K562 (cell line): ENCODE measurements at regions not wholly inside any gene's neighbourhood (a gene's known extent, or its start where the extent isn't known, plus 50 kb on each side); places are given as distances from the start of the nearest gene placed in this dataset.

ENCODE experiments used
- AFF1 ChIP-seq, 2 experiments: fragments of 450-650 bp; IDR thresholded peaks; 2 replicates each; pipeline ENCODE4 v1.6.1; 2018; ENCODE audit warnings: mild to moderate bottlenecking in 2 of 2, low read depth in 1 of 2; ENCODE audit not compliant: partially characterized antibody in 2 of 2
- BMI1 ChIP-seq: fragments of 150-350 bp; IDR thresholded peaks from 2 replicates; pipeline ENCODE4 v1.6.1; 2014; ENCODE audit warnings: low read length
- CBFB ChIP-seq: sonication (generic); formaldehyde crosslinking; IDR thresholded peaks from 2 replicates; pipeline ENCODE4 v1.4.0; 2020; ENCODE audit warnings: mild to moderate bottlenecking, missing genetic modification reagents
- CREM ChIP-seq: IDR thresholded peaks from 2 replicates; pipeline ENCODE4 v1.6.1; 2014; ENCODE audit warnings: antibody characterized with exemption, low read depth
- CXXC5 ChIP-seq: fragments of 250-450 bp; sonication (Bioruptor Pico); IDR thresholded peaks from 2 replicates; pipeline ENCODE4 v1.8.0; 2022; ENCODE audit warnings: inconsistent platforms, mild to moderate bottlenecking, moderate library complexity
- DIDO1 ChIP-seq: fragments of 450-650 bp; IDR thresholded peaks from 2 replicates; pipeline ENCODE4 v1.6.1; 2016; ENCODE audit warnings: low read depth, missing biosample characterization, missing genetic modification characterization
- FUS ChIP-seq: fragments of 200-400 bp; formaldehyde crosslinking; optimal IDR thresholded peaks from 2 replicates; pipeline ENCODE3; 2017; ENCODE audit warnings: low read depth, low read length
- LARP7 ChIP-seq: fragments of 450-650 bp; IDR thresholded peaks from 2 replicates; pipeline ENCODE4 v1.6.1; 2016
- MTA3 ChIP-seq: fragments of 450-650 bp; formaldehyde crosslinking; IDR thresholded peaks from 2 replicates; pipeline ENCODE4 v1.6.1; 2017; ENCODE audit warnings: mild to moderate bottlenecking, borderline replicate concordance
- NCOA6 ChIP-seq: fragments of 450-650 bp; IDR thresholded peaks from 2 replicates; pipeline ENCODE4 v1.6.1; 2017; ENCODE audit warnings: mild to moderate bottlenecking
- RBBP5 ChIP-seq: fragments of 200-600 bp; sonication (generic); IDR thresholded peaks from 2 replicates; pipeline ENCODE4 v1.6.1; 2012; ENCODE audit warnings: borderline replicate concordance, mild to moderate bottlenecking, low read length, control low read depth, inconsistent platforms; ENCODE audit not compliant: insufficient read depth, poor library complexity, severe bottlenecking
- SMARCA5 ChIP-seq: fragments of 450-650 bp; IDR thresholded peaks from 2 replicates; pipeline ENCODE4 v1.6.1; 2016
- TARDBP ChIP-seq: fragments of 450-650 bp; IDR thresholded peaks from 2 replicates; pipeline ENCODE4 v1.6.1; 2016
- TEAD2 ChIP-seq: fragments of 450-650 bp; IDR thresholded peaks from 2 replicates; pipeline ENCODE4 v1.6.1; 2016; ENCODE audit warnings: missing genetic modification characterization, control low read depth, missing compliant biosample characterization
- WHSC1 ChIP-seq: IDR thresholded peaks from one replicate; pipeline ENCODE4 v1.6.1; 2012; ENCODE audit warnings: low read length, control low read depth, inconsistent platforms
- ZBTB17 ChIP-seq: fragments of 450-650 bp; formaldehyde crosslinking; IDR thresholded peaks from 2 replicates; pipeline ENCODE4 v1.4.0; 2020; ENCODE audit warnings: mild to moderate bottlenecking
- TF ChIP-seq, protein P1 (sequence below): fragments of 450-650 bp; IDR thresholded peaks from 2 replicates; pipeline ENCODE4 v1.6.1; 2017; ENCODE audit warnings: antibody characterized with exemption
- TF ChIP-seq, protein P2 (sequence below): fragments of 250-450 bp; sonication (Bioruptor Pico); IDR thresholded peaks from 2 replicates; pipeline ENCODE4 v1.5.0; 2021
- TF ChIP-seq, protein P3 (sequence below): fragments of 250-450 bp; sonication (Bioruptor Pico); IDR thresholded peaks from 2 replicates; pipeline ENCODE4 v1.8.0; 2022; ENCODE audit warnings: moderate library complexity, mild to moderate bottlenecking, inconsistent platforms
- TF ChIP-seq, protein P4 (sequence below): sonication (generic); formaldehyde crosslinking; IDR thresholded peaks from 2 replicates; pipeline ENCODE4 v1.8.0; 2022; ENCODE audit warnings: mild to moderate bottlenecking, low read depth, missing genetic modification reagents

DNA sequence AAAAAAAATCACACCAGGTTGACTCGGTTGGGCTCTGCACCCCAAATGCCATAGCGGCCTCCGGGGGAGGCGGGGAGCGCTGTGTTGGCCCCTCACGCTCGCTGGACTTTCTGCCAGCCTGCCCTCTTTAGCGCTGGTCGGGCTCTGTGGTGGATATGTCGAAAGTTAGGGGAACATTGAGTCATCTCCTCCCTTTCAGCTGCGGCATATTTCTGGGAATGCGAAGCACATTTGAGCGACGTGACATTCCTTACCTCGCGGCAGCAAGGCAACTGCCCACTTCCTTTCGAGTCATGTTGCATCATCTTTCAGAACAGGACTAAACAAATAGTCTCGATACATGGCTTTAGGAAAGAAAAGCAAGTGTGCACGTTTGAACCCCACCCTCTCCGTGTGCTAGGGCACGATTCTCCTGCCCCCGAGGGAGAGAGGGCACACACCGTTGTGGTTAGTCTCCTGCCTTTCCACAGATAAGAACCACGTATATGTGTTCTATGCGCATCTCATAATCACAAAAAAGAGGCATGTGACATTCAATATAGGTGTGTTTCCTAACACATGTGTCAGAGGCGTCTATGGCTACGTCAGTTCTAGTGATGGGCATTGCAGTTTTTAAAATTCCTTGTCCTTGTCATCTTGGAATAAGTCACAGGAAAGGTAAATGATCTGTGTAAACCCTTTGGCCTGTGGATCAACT is 105.9 kb upstream of the SLC45A1 start (continued):
- TF ChIP-seq CREM = peak; percentile 30; the same call in 1 of the 2 replicates
- peak; percentile 43; the same call in 1 of the 2 replicates for TF ChIP-seq MTA3
- TF ChIP-seq LARP7 = no peak
- TF ChIP-seq WHSC1 = no peak
- TF ChIP-seq, protein P1, sequence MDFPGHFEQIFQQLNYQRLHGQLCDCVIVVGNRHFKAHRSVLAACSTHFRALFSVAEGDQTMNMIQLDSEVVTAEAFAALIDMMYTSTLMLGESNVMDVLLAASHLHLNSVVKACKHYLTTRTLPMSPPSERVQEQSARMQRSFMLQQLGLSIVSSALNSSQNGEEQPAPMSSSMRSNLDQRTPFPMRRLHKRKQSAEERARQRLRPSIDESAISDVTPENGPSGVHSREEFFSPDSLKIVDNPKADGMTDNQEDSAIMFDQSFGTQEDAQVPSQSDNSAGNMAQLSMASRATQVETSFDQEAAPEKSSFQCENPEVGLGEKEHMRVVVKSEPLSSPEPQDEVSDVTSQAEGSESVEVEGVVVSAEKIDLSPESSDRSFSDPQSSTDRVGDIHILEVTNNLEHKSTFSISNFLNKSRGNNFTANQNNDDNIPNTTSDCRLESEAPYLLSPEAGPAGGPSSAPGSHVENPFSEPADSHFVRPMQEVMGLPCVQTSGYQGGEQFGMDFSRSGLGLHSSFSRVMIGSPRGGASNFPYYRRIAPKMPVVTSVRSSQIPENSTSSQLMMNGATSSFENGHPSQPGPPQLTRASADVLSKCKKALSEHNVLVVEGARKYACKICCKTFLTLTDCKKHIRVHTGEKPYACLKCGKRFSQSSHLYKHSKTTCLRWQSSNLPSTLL = no peak
- no peak for TF ChIP-seq RBBP5
- TF ChIP-seq, protein P2, sequence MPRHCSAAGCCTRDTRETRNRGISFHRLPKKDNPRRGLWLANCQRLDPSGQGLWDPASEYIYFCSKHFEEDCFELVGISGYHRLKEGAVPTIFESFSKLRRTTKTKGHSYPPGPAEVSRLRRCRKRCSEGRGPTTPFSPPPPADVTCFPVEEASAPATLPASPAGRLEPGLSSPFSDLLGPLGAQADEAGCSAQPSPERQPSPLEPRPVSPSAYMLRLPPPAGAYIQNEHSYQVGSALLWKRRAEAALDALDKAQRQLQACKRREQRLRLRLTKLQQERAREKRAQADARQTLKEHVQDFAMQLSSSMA (CRISPR knock-in tag) = no peak
- TF ChIP-seq AFF1 (IDR thresholded peaks at IDR 0.05; ENCODE audit: low read depth in 1 of 2, partially characterized antibody in 2 of 2) = peak in 1 of 2 experiments; percentile 42
- TF ChIP-seq, protein P3, sequence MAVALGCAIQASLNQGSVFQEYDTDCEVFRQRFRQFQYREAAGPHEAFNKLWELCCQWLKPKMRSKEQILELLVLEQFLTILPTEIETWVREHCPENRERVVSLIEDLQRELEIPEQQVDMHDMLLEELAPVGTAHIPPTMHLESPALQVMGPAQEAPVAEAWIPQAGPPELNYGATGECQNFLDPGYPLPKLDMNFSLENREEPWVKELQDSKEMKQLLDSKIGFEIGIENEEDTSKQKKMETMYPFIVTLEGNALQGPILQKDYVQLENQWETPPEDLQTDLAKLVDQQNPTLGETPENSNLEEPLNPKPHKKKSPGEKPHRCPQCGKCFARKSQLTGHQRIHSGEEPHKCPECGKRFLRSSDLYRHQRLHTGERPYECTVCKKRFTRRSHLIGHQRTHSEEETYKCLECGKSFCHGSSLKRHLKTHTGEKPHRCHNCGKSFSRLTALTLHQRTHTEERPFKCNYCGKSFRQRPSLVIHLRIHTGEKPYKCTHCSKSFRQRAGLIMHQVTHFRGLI (CRISPR knock-in tag) = 0 out of 2 replicates have a peak, but pooled peaks have one; percentile 41
- no peak for TF ChIP-seq BMI1
- TF ChIP-seq DIDO1 (tag) = no peak
- no peak for TF ChIP-seq ZBTB17 (CRISPR knock-in tag)
- TF ChIP-seq, protein P4, sequence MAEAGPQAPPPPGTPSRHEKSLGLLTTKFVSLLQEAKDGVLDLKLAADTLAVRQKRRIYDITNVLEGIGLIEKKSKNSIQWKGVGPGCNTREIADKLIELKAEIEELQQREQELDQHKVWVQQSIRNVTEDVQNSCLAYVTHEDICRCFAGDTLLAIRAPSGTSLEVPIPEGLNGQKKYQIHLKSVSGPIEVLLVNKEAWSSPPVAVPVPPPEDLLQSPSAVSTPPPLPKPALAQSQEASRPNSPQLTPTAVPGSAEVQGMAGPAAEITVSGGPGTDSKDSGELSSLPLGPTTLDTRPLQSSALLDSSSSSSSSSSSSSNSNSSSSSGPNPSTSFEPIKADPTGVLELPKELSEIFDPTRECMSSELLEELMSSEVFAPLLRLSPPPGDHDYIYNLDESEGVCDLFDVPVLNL (CRISPR knock-in tag) = no peak
- no peak for TF ChIP-seq TEAD2 (tag)
- no peak for TF ChIP-seq FUS
- TF ChIP-seq CBFB = 0 out of 2 replicates have a peak, but pooled peaks have one; percentile 37
- no peak for TF ChIP-seq SMARCA5
- peak; percentile 92 for TF ChIP-seq CXXC5 (CRISPR knock-in tag)
- TF ChIP-seq NCOA6 = no peak
- 0 out of 2 replicates have a peak, but pooled peaks have one; percentile 35 for TF ChIP-seq TARDBP
